Heart right ventricle (tissue), 16 donors: ENCODE measurements at regions not wholly inside any gene's neighbourhood (a gene's known extent, or its start where the extent isn't known, plus 50 kb on each side); places are given as distances from the start of the nearest gene placed in this dataset.

Source experiments
- ATAC-seq, 8 donors: fragments of 200-7000 bp; cut with Tn5 transposase; one replicate each; pipeline ENCODE4 v1.9.1; 2020; ENCODE audit warnings: mild to moderate bottlenecking in 8 of 8, moderate library complexity in 8 of 8, moderate number of reproducible peaks in 1 of 8
- DNase-seq, 2 donors: peaks; one replicate each; pipeline ENCODE4 v3.0.0-alpha.2; 2020
- H3K27ac ChIP-seq, 10 donors: fragments of 200-600 bp; sonication (generic) in 2 of 10; one replicate each; pipeline versions ENCODE4 v1.5.0 to v1.8.0; 2020 to 2022; ENCODE audit warnings: mild to moderate bottlenecking in 3 of 10
- H3K27me3 ChIP-seq, 7 donors: fragments of 200-600 bp; one replicate each; pipeline ENCODE4 v1.8.0; 2021 to 2022; ENCODE audit warnings: mild to moderate bottlenecking in 2 of 7
- H3K36me3 ChIP-seq, 9 donors: fragments of 200-600 bp; sonication (generic) in 1 of 9; one replicate each; pipeline versions ENCODE4 v1.5.0 to v1.8.0; 2020 to 2022; ENCODE audit warnings: mild to moderate bottlenecking in 2 of 9
- H3K4me1 ChIP-seq, 9 donors: fragments of 200-600 bp; sonication (generic) in 1 of 9; one replicate each; pipeline versions ENCODE4 v1.5.0 to v1.8.0; 2020 to 2022; ENCODE audit warnings: mild to moderate bottlenecking in 4 of 9
- H3K4me3 ChIP-seq, 10 donors: fragments of 200-600 bp; sonication (generic) in 2 of 10; one replicate each; pipeline versions ENCODE4 v1.5.0 to v1.8.0; 2020 to 2022; ENCODE audit warnings: mild to moderate bottlenecking in 7 of 10, moderate library complexity in 2 of 10
- H3K9me3 ChIP-seq, 11 donors: fragments of 200-600 bp in 10 of 11; sonication (generic) in 2 of 11; one replicate each; pipeline versions ENCODE4 v1.5.0 to v1.8.0; 2013 to 2022; ENCODE audit warnings: mild to moderate bottlenecking in 2 of 11, control low read depth in 1 of 11, moderate library complexity in 1 of 11
- CTCF ChIP-seq, 9 donors: fragments of 200-600 bp; sonication (generic) in 2 of 9; IDR thresholded peaks; one replicate each; pipeline versions ENCODE4 v1.5.0 to v1.8.0; 2021 to 2022; ENCODE audit warnings: antibody characterized with exemption in 9 of 9, mild to moderate bottlenecking in 5 of 9, moderate library complexity in 1 of 9
- WGBS, 2 donors: extraction: QIAGEN DNeasy Blood & Tissue Kit; methylation state at CpG; one replicate each; pipeline ENCODE4 v1.1.7; 2013; ENCODE audit warnings: inconsistent platforms in 1 of 2; 5-methylcytosine and 5-hydroxymethylcytosine counted together
- intact Hi-C, 10 donors: fragments of 100-400 bp; cut with DNase I; formaldehyde crosslinking; loops; one replicate each; pipeline versions ENCODE4 v1.11.1 to v1.14.2; 2022
- donor health status: Arrhythmogenic right ventricular cardiomyopathy.
- donor health status: ischemic (EF 13 %, LVEDD 7.1; RV severe dilation, severe dysfunction).
- donor health status: healthy with polysubstance abuse.
- donor health status: DM: no; HTN: yes; CAD: no.
- donor health status: DM: no; HTN: no; CAD: no.
- donor health status: ischemic (EF 25% LVEDD 6.9; RV normal size, moderate dysfunction).
- donor health status: ischemic (EF 25% LVEDD 5.7; RV mildly dilated, moderate dysfunction).
- donor health status: healthy.
- donor health status: DM: yes; HTN: yes; CAD: no.
- donor health status: Ischemic cardiomyopathy.
- donor health status: ischemic (EF 35%, LVEDD 5.7; RV mildly dilated, moderate dysfunction).
- donor health status: nonischemic (EF 11% LVEDD 7.7; RV severe dilation, severe dysfunction).
- donor health status: DM: yes; HTN: yes; CAD: no.
- donor health status: PGD.
- donor health status: ischemic (EF 29% LVEDD 5.4; RV normal size, mild dysfunction).
- donor health status: nonischemic (EF 23%, LVEDD 6.1; RV moderate dilation, normal function).

GRCh38 chr18:56130481-56130880 lies 507.9 kb downstream of the TXNL1 start:
- Histone ChIP-seq H3K9me3 (no peaks in the 10 kb centered on the region), H3K36me3 (no peaks in the 10 kb centered on the region), H3K4me3 (no peak overlapping the region), H3K27ac (no peak overlapping the region), H3K27me3 (no peaks in the 10 kb centered on the region), H3K4me1 (peaks cover 0 to 17% (median 4%) of the 10 kb centered on the region in 9 donors)
- intact Hi-C loops = no loop called here
- DNase-seq = no peak
- ATAC-seq = no peak
- no peak for TF ChIP-seq CTCF (IDR thresholded peaks at IDR 0.05)
- 94 to 97% methylated on average over 2 of the region's 2 CpGs for WGBS, 2 donors

- Histone ChIP-seq H3K27ac (no peak overlapping the region), H3K4me3 (no peak overlapping the region), H3K4me1 (peaks cover 0 to 17% (median 4%) of the 10 kb centered on the region in 9 donors), H3K36me3 (no peaks in the 10 kb centered on the region), H3K9me3 (no peaks in the 10 kb centered on the region), H3K27me3 (no peaks in the 10 kb centered on the region)
- TF ChIP-seq CTCF (IDR thresholded peaks at IDR 0.05) = no peak
- peak in 1 of 8 donors; percentile 71 for ATAC-seq
- 25 to 64% methylated on average over 2 of the region's 2 CpGs for WGBS, 2 donors
- intact Hi-C loops = no loop called here
- no peak for DNase-seq
These were observed 510.1 kb downstream of the TXNL1 start for GRCh38 chr18:56128153-56128791.

- Histone ChIP-seq H3K36me3 (no peaks in the 10 kb centered on the region), H3K9me3 (no peaks in the 10 kb centered on the region), H3K4me3 (no peak overlapping the region), H3K27ac (no peak overlapping the region), H3K27me3 (no peaks in the 10 kb centered on the region), H3K4me1 (peaks cover 0 to 17% (median 4%) of the 10 kb centered on the region in 9 donors)
- intact Hi-C loops = no loop called here
- WGBS, 2 donors = 85% methylated on average over 5 of the region's 5 CpGs
- DNase-seq = no peak
- peak in 3 of 8 donors; percentile 28 to 80 (median 46) for ATAC-seq
- TF ChIP-seq CTCF (IDR thresholded peaks at IDR 0.05) = no peak
These were observed 510.9 kb downstream of the TXNL1 start for GRCh38 chr18:56127322-56128099.

- H3K9me3 ChIP-seq = no peaks in the 10 kb centered on the region
- H3K4me1 ChIP-seq = peaks cover 0 to 17% (median 4%) of the 10 kb centered on the region in 9 donors
- no peak overlapping the region for H3K27ac ChIP-seq
- ATAC-seq = no peak
- no peaks in the 10 kb centered on the region for H3K27me3 ChIP-seq
- no peaks in the 10 kb centered on the region for H3K36me3 ChIP-seq
- H3K4me3 ChIP-seq = no peak overlapping the region
- intact Hi-C loops = no loop called here
- DNase-seq = no peak
- no peak for TF ChIP-seq CTCF (IDR thresholded peaks at IDR 0.05)
- 70 to 71% methylated on average over 2 of the region's 2 CpGs for WGBS, 2 donors
These were observed 514.2 kb downstream of the TXNL1 start for GRCh38 chr18:56124186-56124585.
